ENCODE measurements at regions not wholly inside any gene's neighbourhood (a gene's known extent, or its start where the extent isn't known, plus 50 kb on each side); places are given as distances from the start of the nearest gene placed in this dataset.

GRCh38 chr3:174347474-174348138, 511.5 kb upstream of the NAALADL2 start:
- TF ChIP-seq EZH2phosphoT487 (IDR thresholded peaks at IDR 0.05; ENCODE audit: borderline replicate concordance, low read depth, low read length) (no peak), CTCF (conservative IDR thresholded peaks at IDR 0.05; ENCODE audit: low read length) (no peak)
